ENCODE measurements at regions not wholly inside any gene's neighbourhood (a gene's known extent, or its start where the extent isn't known, plus 50 kb on each side); places are given as distances from the start of the nearest gene placed in this dataset.
"Not testable (repeated sequence)": the region's sequence is repeated elsewhere in the genome, so short reads cannot be mapped to it uniquely, and the experiment has no call there.

DNA sequence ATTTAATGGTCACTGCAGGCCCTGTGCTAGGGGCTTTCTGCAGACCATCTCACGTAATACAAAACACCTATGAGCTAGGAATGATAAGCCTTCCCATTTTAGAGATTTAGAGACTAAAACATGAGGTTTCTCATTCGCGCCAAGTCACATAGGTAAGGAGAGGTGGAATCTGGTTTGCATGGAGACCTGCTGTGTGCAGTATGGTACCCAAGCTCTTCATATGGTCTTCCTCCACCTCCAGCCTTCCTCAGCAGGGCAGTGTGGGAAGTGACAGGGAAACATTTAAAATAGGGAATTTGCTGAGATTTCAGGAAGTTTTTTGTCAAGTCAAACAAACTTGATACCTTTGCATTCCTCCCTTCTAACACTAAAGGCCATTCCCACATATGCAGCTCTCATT, 337.6 kb downstream of the IL20RB start:
- DNase-seq: no peak

DNA sequence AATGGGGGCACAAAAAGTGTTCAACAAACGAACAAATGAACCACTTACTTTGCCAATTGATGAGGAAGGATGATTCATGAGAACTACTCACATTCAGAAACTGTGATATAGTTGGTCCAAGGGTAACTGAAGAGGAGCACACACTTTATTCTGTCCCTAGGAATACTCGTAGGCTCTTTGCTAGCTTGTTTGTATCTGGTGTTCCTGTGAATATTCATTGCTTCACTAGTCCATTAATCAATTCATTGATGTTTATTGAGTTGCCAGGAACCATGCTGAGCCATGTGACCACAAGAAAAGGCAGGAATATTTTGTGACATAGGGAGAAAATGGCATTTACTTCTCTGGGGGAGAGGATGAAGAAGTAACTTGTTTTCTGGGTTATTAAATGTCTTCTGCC, 338.3 kb downstream of the IL20RB start:
- DNase-seq: no peak

DNA sequence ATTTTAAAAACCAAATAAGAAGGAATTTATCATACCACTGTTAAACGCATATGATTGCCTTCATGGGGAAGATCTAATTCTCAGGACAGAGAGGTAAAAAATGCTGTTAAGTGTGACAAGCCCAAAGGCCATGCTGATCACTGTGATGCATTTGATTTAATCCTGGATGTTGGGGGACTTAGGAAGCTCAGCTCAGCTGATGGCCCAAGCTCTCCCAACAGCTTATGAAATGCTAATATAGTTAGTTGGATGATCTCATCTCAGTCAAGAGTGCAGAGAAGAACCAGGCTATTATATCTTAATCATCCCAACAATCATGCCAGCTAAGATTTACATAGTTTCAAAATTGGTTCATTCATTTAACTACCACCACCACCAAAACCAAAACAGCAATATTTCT, 340.0 kb downstream of the IL20RB start:
- DNase-seq: no peak

DNA sequence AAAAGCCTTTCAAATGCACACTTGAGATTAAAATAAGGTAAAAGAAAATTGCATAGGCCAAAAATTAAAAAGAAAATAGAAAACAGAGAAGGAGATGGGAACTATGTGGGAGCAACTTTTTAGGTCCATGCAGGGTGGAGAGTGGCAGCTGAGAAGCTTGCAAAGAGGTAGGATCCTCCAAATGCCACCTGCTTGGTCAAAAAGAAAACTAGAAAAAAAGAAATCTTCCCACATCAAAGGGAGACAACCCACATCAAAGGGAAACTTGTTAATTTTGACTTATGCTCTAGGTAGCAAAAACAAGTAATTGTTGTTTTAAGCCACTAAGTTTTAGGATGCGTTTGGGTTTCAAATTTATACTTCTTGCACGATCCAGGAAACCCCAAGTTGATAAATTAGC, 342.9 kb downstream of the IL20RB start:
- DNase-seq: no peak

GRCh38 chr3:137304313-137305056, 346.7 kb downstream of the IL20RB start:
- no peak for DNase-seq

DNA sequence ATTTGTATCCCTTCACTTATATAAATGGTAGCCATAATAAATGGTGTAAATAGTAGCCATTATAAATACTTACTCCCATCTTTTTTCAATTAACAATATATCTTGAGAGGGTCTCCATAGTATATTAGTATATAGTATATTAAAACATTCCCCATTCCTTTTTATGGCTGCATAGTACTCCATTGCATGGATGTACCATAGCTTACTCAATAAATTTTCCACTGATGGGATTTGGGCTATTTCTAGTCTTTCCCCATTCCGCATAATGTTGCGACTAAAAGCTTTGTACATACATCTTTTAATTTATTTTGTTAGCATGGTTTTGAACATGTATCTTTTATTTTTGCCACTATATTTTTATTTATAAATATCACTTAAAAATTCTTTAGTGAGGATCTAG, 366.3 kb downstream of the IL20RB start:
- no peak for DNase-seq

GRCh38 chr3:137325170-137325569, 367.4 kb downstream of the IL20RB start:
- DNase-seq: no peak

- no peak for DNase-seq
These were observed 368.2 kb downstream of the IL20RB start for GRCh38 chr3:137325934-137326333.

GRCh38 chr3:137329594-137329993, 371.8 kb downstream of the IL20RB start:
- no peak for DNase-seq

DNA sequence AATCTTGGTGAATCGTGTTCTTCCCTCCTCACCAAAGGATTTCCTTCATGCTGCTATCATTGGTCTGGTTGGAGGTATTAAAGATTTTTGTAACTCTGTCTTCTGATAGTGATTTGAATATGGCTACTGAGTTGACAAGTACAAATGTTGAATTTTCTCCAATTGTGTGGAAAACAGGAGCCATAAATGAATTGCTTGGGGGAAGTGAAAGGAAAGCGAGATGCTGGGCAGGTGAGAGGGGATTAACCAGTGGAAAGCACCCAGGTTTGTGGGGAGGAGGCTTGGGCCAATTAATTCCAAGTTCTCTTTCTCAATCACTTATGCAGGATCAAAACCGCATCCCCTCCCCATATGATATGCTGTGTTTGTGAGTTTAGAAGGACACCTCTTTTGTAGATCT, 372.5 kb downstream of the IL20RB start:
- DNase-seq: no peak

- no peak for DNase-seq
These were observed 374.5 kb downstream of the IL20RB start for GRCh38 chr3:137332297-137332696.

GRCh38 chr3:137335478-137335877, 377.7 kb downstream of the IL20RB start:
- DNase-seq: no peak

GRCh38 chr3:137338400-137338799, 380.6 kb downstream of the IL20RB start:
- not testable (repeated sequence) for DNase-seq

DNA sequence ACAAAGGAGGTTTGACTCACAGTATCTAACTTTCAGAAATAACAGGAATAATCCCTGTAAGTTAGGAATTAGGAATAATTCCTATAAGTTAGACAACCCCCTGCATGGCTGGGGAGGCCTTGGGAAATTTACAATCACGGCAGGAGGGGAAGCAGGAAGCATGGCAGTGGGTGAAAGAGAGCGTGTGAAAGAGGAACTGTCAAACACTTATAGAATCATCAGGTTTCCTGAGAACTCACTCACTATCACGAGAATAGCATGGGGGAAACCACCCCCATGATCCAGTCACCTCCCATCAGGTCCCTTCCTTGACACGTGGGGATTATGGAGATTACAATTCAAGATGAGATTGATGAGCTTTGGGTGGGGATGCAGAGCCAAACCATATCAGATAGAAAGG, 385.5 kb downstream of the IL20RB start:
- DNase-seq: no peak

- no peak for DNase-seq
These were observed 389.3 kb downstream of the IL20RB start for GRCh38 chr3:137347132-137347531.

- no peak for DNase-seq
These were observed 390.1 kb downstream of the IL20RB start for GRCh38 chr3:137347817-137348368.

DNA sequence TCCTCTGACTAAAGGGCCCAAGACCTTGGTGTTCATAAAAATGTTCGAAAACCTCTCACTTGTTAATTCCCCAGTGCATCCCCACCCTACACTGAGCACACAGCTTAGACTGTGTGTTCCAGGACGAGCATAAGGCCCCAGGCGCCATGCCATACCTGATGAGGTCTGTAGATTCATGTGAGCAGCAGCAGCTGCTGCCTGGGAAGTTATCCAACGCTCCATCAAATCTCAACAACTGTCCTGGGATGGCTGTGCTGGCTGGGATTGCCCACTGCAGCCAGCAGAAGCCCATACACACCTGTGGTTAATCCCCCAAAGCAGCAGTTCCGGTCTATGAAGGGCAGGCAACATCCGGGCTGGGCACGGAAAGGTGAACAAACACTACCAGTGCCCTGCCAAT, 391.2 kb downstream of the IL20RB start:
- DNase-seq: no peak

- DNase-seq: no peak
These were observed 392.0 kb downstream of the IL20RB start for GRCh38 chr3:137349557-137350348.

DNA sequence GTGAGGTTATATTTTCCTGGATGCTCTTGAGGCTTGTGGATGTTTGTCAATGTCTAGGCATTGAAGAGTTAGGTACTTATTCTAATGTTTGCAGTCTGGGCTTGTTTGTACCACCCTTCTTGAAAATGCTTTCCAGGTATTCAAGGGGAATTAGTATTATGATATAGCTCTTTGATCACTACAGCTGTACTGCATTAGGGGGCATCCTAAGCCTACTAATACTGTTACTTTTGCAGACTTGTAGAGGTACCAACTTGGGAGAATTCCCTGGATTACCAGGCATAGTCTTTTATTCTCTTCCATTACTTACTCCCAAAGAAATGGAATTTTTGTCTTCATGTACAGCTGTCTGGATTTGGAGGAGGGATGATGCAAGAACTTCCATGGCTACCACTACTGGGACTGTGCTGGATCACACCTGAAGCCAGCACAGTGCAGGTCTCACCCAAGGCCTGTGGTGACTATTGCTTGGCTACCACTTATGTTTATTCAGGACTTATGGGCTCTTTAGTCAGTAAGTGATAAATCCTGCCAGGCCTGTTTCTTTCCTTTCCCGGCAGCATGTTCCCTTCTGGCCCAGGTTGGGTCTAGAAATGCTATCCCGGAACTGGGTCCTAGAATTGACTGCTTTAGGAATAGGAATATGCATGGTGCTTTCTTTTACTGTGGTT, 402.9 kb downstream of the IL20RB start:
- DNase-seq: no peak

DNA sequence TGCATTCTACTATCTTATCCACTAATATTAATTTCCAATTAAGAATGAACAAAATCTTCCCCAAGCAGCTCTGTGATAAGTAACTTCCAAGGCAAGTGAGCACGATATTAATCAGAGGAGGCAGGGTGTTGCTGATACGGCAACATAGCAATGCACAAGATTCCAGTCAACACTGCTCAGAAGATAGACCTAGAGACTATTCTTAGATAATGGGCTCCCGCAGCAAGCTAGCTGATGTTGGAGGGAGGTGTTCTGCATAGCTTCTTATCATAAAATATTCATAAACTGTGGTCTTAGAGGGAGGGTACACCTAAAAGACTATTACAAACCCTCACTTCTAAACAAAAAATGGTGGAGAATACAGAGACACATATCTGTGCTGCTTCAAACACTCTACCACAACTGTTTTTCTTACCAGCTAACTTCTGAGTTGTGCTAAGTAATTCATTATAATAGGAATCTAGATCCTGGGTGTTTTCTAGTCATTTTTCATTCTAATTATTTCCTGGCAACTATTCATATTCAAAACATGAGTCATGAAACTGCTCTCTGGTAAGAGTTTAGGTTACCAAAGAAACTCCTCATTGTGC, 382.0 kb upstream of the SOX14 start:
- no peak for DNase-seq

GRCh38 chr3:137385922-137386321, 378.2 kb upstream of the SOX14 start:
- no peak for DNase-seq

- DNase-seq: no peak
These were observed 354.5 kb upstream of the SOX14 start for GRCh38 chr3:137409584-137409983.
